Left renal cortex interstitium (tissue), 4 donors: ENCODE measurements at regions not wholly inside any gene's neighbourhood (a gene's known extent, or its start where the extent isn't known, plus 50 kb on each side); places are given as distances from the start of the nearest gene placed in this dataset.
"Not testable (repeated sequence)": the region's sequence is repeated elsewhere in the genome, so short reads cannot be mapped to it uniquely, and the experiment has no call there.

Experiments
- DNase-seq, 4 donors: peaks; one replicate each; pipeline ENCODE4 v3.0.0-alpha.2; 2013; ENCODE audit warnings: low read depth in 4 of 4, low spot score in 2 of 4, missing footprints in 1 of 4

GRCh38 chr20:52448513-52449232, 257.1 kb upstream of the ZFP64 start:
- DNase-seq = no peak

DNA sequence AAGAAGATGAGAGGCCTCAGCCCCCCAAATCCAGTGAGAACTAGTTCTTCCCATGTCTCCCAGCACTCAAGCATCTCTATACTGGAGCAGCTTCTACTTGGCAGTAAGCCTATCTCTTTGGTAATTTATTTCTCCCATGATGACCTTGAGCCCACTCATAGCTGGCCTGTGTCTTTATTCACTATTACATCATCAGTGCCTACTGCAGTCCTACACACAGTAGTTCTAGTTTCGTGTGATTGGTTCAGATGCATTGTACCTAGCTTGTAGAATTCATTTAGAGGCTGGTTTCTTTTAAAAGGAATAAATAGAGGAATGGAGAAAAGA, 255.6 kb upstream of the ZFP64 start:
- no peak for DNase-seq

DNA sequence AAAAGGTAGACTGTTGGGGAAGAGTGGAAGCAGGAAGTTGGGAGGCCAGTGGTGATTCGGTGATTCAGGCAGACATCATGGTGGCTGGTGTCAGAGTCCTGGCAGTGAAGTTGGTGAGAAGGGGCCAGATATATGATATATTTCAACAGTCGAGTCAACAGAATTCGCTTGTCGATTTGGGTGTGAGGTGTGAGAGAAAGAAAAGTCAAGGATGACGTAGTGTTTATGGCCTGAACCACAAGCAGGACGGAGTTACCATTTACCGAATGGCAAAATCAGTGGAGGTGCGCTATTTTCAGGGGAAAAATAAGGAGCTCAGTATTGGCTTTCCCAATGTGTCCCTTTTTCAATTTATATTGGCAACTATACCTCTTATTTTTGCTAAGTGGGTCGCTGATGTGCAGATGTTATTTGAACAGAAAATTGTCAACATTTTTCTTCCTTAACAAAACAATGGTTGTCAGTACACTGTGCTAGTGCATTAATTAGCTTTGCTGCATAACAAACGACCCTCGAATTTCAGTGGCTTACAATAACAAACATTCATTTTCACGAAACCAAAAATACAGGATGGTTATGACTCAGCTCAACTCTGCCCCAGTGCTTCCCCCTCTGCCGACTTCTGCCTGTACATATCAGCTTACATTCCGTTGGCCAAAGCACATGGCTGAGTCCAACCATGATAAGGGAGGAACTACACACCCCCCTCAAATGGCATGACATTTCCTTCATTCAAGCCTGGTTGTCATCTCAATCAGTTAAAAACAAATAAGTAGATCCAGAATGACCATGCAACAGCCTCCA, 255.0 kb upstream of the ZFP64 start:
- DNase-seq = no peak

GRCh38 chr20:52444455-52444854, 252.9 kb upstream of the ZFP64 start:
- DNase-seq = no peak

- DNase-seq = no peak
Measured at GRCh38 chr20:52443874-52444273, 252.3 kb upstream of the ZFP64 start.

- no peak for DNase-seq
Measured at GRCh38 chr20:52441710-52442109, 250.1 kb upstream of the ZFP64 start.

DNA sequence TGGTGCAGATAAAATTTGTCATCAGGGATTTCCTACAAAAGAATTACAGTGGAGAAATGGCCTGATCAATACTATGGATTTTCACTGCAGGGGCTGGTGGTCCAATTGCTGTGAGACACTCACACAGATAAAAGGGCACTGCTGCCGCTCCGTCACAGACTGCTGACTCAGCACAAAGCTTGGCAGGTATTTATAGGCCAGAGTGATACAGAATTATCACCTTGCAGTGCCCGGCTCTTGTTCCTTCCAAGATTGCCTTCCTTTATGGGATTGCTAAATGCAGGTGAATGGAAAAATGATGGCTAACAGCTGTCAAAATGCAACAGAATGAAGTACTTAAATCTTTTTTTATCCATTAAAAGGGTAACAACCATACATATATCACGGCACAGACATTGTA, 247.8 kb upstream of the ZFP64 start:
- no peak for DNase-seq

- DNase-seq = no peak
Measured at GRCh38 chr20:52438326-52438963, 246.9 kb upstream of the ZFP64 start.

- no peak for DNase-seq
Measured at GRCh38 chr20:52434453-52434852, 242.9 kb upstream of the ZFP64 start.

DNA sequence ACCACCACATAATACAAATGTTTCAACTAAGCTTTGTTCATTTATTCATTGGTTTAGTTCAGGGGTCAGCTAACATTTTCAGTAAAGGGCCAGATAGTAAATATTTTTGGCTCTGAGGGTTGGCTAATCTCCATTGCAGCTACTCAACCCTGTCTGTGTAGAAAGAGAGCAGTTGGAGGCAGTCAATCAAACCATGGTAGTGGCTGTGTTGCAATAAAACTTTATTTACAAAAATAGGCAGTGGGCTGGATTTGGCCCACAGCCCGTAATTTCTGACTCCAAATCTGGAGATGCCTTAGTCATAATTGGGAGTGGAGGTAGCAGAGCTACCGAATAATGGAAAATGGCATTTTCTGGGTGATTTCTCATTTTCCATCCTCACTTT, 242.5 kb upstream of the ZFP64 start:
- no peak for DNase-seq

- DNase-seq = no peak
Measured at GRCh38 chr20:52433326-52434040, 241.9 kb upstream of the ZFP64 start.

- no peak for DNase-seq
Measured at GRCh38 chr20:52432740-52433139, 241.2 kb upstream of the ZFP64 start.

GRCh38 chr20:52429029-52429428, 237.4 kb upstream of the ZFP64 start:
- DNase-seq = no peak

GRCh38 chr20:52427960-52428359, 236.4 kb upstream of the ZFP64 start:
- no peak for DNase-seq

GRCh38 chr20:52426856-52427255, 235.3 kb upstream of the ZFP64 start:
- DNase-seq = no peak

GRCh38 chr20:52425701-52426100, 234.1 kb upstream of the ZFP64 start:
- no peak for DNase-seq

DNA sequence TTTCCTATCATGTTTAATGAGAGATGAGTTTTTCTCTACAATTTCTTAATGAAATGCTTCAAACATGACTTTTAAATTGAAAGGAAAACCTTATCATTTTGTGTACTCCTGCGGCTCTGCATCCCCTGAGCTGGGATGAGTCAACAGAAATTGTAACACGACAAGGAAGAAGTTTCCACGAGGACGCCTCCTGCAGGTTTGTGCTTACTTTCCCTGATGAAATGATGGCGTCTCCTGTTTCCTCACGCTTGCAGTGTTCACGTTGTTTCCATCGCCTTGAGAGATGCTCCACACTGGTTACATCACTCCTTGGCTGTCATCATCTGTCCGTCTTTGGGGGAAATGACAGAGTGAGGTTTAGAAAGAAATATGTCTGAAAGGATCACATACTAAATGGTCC, 233.7 kb upstream of the ZFP64 start:
- DNase-seq = no peak

GRCh38 chr20:52424357-52424942, 232.9 kb upstream of the ZFP64 start:
- DNase-seq = not testable (repeated sequence)

GRCh38 chr20:52423536-52424140, 232.1 kb upstream of the ZFP64 start:
- DNase-seq = not testable (repeated sequence)

DNA sequence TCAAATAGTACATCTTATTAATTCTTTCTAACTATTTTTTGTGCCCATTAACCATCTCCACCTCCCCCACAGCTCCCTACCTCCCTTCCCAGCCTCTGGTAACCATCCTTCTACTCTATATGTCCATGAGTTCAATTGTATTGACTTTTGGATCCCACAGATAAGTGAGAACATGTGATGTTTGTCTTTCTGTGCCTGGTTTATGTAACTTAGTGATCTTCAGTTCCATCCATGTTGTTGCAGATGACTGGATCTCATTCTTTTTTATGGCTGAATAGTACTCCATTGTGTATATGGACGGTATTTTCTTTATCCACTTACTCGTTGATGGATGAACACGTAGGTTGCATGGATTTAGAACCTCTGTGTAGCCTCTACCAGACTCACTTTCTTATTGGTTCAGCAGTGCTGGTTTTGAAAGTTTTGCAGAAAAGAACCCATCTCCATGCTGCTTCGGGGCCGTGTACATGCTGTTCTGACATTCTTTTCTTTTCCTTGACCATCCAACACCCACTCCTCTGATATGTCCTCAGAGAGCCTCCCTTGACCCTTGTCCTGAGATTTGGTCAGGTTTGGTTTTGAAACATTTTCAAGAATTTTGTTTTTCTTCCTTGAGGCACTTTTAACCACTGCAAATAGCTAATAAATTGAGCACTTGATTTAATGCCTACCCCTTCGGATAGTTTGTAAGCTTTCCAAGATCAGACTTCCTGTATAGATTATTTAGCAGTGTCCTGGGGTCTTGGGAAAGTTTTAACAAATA, 231.2 kb upstream of the ZFP64 start:
- no peak for DNase-seq
